Activated naive CD4-positive, alpha-beta T cell treated with anti-CD3 and anti-CD28 coated beads, Interleukin-2, amount 50 U/mL, for 72 hours (primary cell): ENCODE measurements at regions not wholly inside any gene's neighbourhood (a gene's known extent, or its start where the extent isn't known, plus 50 kb on each side); places are given as distances from the start of the nearest gene placed in this dataset.

Source experiments
- ATAC-seq, 2 donors: fragments of 150-1000 bp; cut with Tn5 transposase; 2 replicates each; pipeline ENCODE4 v1.10.0; 2021; ENCODE audit warnings: mild to moderate bottlenecking in 2 of 2, moderate library complexity in 2 of 2
- DNase-seq, 2 donors: peaks; one replicate each; pipeline ENCODE4 v3.0.0; 2021 to 2022; ENCODE audit warnings: low spot score in 2 of 2
- H3K27ac Mint-ChIP-seq, 2 donors: one replicate each; pipeline ENCODE4 v1.8.0; 2022; ENCODE audit warnings: mild to moderate bottlenecking in 2 of 2, mixed read lengths in 2 of 2
- H3K36me3 Mint-ChIP-seq, 2 donors: one replicate each; pipeline ENCODE4 v1.8.0; 2022; ENCODE audit warnings: mixed read lengths in 2 of 2
- H3K9me3 Mint-ChIP-seq, 2 donors: one replicate each; pipeline ENCODE4 v1.8.0; 2022; ENCODE audit warnings: mixed read lengths in 2 of 2

DNA sequence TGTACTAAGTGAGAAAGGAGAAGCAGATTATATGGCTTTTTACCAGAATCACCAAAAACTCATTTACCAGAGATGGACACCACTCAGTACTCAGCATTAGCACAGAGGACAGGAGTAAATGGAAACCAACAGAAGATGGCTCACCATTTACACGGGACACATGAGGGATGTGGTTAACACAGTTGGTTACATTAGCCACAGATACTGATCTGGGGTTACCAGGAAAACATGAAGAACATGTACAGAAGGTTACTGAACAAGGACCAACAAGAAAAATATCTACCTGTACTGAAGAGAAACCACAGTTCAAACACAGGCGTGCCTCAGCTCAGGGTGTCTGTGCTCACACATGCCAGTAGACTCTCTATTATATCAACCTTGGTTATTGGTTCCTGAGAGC is 1285.8 kb upstream of the SORCS1 start:
- peaks cover 0 to 21% of the 10 kb centered on the region in 2 donors for H3K36me3 Mint-ChIP-seq
- peaks cover 4 to 35% of the 10 kb centered on the region in 2 donors for H3K9me3 Mint-ChIP-seq
- H3K27ac Mint-ChIP-seq: no peak overlapping the region
- DNase-seq (no peak), ATAC-seq (no peak)

DNA sequence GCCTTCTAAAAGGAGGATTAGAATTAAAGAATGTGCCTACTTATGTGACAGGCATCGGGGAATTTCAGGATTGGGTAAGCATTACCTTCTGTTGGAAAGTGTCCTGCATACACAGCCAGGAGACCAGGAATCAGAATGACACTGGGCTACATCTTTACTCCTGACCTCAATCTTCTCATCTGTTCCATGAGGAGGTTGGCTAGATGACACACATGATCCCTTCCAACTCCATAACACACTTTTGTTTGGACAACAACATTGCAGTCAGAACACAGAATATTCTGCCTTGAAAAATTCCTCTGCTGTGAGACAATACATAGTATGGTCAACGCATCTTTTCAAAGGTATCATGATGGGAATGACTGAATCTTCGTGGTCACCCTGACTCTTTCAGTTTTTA is 1281.2 kb upstream of the SORCS1 start:
- no peak overlapping the region for H3K27ac Mint-ChIP-seq
- peaks cover 8 to 17% of the 10 kb centered on the region in 2 donors for H3K9me3 Mint-ChIP-seq
- ATAC-seq (no peak), DNase-seq (no peak)
- H3K36me3 Mint-ChIP-seq: peaks cover 0 to 1% of the 10 kb centered on the region in 2 donors

DNA sequence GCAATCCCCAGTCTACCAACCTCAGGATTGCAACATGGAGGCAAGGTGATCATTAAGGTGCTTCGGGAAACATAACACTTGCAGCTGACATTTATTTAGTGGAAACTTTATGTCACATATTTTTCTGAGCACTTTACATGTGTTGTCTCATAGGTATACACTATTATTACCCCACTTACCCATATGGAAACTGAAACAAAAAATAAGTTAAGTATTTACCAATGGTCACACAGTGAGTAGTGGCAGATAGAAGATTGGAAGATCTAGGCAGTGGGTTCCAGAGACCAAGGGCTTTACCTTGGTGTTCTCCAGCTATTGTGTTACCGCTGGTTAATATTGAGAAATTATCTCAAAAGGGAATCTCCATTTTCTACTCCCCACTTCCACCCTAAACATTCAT is 1279.1 kb upstream of the SORCS1 start:
- ATAC-seq (no peak), DNase-seq (no peak)
- H3K9me3 Mint-ChIP-seq: peaks cover 9 to 11% of the 10 kb centered on the region in 2 donors
- H3K36me3 Mint-ChIP-seq: peaks cover 0 to 5% of the 10 kb centered on the region in 2 donors
- H3K27ac Mint-ChIP-seq: no peak overlapping the region

GRCh38 chr10:108439397-108439796 is 1274.9 kb upstream of the SORCS1 start:
- Mint-ChIP-seq H3K9me3 (peaks cover 9 to 20% of the 10 kb centered on the region in 2 donors), H3K27ac (no peak overlapping the region), H3K36me3 (peaks cover 0 to 5% of the 10 kb centered on the region in 2 donors)
- no peak for ATAC-seq
- no peak for DNase-seq

DNA sequence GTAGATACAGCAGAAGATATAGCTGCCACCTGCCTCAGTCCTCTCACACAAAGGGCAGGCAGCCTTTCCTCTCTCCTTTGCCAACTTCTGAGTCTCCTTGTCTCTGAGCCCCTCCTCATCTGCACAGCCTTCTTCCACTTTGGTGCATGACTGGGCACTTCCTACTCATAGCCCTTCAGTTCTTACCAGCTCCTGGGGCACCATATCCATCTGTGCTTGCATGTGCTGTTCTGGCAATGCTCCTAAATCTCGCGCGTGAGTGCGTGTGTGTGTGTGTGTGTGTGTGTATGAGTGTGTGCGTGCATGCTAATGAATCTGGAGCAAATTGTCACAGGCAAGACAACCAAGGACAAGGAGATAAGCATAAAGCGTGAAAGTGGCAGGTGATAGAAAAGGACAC is 1271.6 kb upstream of the SORCS1 start:
- peaks cover 0 to 5% of the 10 kb centered on the region in 2 donors for H3K36me3 Mint-ChIP-seq
- ATAC-seq (no peak), DNase-seq (no peak)
- peaks cover 17 to 25% of the 10 kb centered on the region in 2 donors for H3K9me3 Mint-ChIP-seq
- H3K27ac Mint-ChIP-seq: no peak overlapping the region

- Mint-ChIP-seq H3K36me3 (peaks cover 0 to 4% of the 10 kb centered on the region in 2 donors), H3K9me3 (peaks cover 12 to 28% of the 10 kb centered on the region in 2 donors), H3K27ac (no peak overlapping the region)
- no peak for ATAC-seq
- no peak for DNase-seq
Observed at GRCh38 chr10:108434559-108435252, 1270.2 kb upstream of the SORCS1 start.

GRCh38 chr10:108427146-108427545 is 1262.6 kb upstream of the SORCS1 start:
- ATAC-seq (no peak), DNase-seq (no peak)
- Mint-ChIP-seq H3K27ac (no peak overlapping the region), H3K36me3 (peaks cover 0 to 7% of the 10 kb centered on the region in 2 donors), H3K9me3 (peaks cover 22 to 26% of the 10 kb centered on the region in 2 donors)

DNA sequence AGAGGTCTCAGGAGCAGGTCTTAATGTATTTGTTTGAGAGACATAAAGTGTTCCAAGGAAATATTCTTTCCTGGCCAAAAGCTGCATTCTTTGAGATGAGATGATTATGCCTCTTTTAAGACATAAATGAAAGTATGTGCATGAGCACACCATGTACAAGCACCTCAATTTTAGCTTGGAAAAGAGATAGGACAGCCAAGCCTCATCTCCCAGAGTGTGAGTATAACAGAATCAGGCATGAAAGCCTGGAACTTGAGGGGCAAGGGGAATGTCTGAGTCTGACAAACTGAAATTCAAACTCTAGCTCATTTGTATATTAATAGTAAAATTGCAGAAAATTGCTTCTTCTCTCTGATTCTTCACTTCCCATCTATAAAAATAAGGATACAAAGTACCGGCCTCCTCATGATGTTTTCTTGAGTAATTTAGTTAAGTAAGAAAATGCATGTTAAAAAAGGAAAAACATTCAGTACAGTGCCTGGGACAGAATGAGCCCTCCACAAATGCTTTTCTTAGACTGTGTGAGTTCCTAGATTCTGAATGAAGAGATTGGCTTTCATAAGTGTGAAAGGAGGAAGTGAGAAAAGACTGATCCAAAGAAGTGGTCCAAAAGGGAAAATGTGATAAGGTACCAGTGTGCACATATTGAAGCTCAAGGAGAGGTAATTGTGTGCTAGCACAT is 1260.9 kb upstream of the SORCS1 start:
- DNase-seq (no peak), ATAC-seq (no peak)
- Mint-ChIP-seq H3K9me3 (peaks cover 17 to 22% of the 10 kb centered on the region in 2 donors), H3K27ac (no peak overlapping the region), H3K36me3 (peaks cover 0 to 7% of the 10 kb centered on the region in 2 donors)

DNA sequence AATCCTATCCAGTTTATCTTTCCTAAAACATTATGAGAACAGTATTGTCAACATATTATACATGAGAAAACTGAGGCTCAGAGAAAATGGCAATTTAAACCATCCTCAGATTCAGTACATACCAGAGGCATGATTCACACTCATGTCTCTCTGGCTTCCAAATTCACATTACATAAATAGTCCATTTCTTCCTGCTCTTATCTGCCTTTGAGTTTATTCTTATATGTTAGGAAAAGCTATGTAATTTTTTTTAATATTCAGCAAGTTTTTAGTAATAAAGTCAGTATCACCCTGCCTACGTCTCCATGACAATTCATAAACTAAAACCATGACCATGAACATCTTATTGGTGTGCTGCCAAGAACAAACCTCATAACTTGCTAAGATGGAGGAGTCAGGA is 1260.2 kb upstream of the SORCS1 start:
- Mint-ChIP-seq H3K36me3 (peaks cover 0 to 7% of the 10 kb centered on the region in 2 donors), H3K9me3 (peaks cover 14 to 22% of the 10 kb centered on the region in 2 donors), H3K27ac (no peak overlapping the region)
- DNase-seq: no peak
- ATAC-seq: no peak

DNA sequence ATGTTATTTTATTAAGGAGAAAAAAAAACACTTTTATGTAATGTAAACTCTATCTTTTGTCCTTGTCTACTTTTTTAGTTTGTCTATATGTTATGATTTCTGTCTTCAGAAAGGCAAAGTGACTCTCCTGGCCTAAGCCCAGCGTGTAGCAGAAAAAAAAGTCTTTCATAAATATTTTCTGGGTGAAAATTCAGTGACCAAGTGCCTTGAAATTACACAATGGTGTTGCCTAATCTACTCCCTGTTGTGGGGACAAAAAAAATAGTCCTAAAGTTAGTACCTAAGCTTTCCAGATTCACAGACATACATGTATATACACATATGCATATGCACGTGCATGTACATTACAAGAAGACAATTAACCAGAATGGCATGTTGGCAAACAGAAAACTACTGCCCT is 1257.8 kb upstream of the SORCS1 start:
- ATAC-seq (no peak), DNase-seq (no peak)
- Mint-ChIP-seq H3K27ac (no peak overlapping the region), H3K9me3 (peaks cover 14 to 22% of the 10 kb centered on the region in 2 donors), H3K36me3 (peaks cover 0 to 7% of the 10 kb centered on the region in 2 donors)

DNA sequence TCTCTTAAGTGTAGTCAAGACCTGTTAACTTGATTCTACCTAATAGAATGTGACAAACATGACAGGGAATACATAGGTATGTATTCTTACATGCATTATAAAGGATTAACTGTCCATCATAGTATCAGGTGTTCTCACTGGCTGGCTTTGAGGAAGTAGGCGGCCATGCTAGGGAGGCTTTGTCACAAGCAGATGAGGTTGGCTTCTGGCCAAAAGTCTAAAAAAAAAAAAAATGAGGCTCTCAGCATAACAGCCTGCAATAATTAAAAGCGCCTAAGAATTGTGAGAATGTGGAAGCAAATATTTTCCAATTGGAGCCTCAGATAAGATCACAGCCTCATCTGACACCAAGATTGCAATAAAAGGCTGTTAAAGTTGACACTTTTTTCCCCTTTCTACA is 1256.8 kb upstream of the SORCS1 start:
- no peak for ATAC-seq
- Mint-ChIP-seq H3K27ac (no peak overlapping the region), H3K9me3 (peaks cover 14 to 22% of the 10 kb centered on the region in 2 donors), H3K36me3 (peaks cover 0 to 7% of the 10 kb centered on the region in 2 donors)
- no peak for DNase-seq

DNA sequence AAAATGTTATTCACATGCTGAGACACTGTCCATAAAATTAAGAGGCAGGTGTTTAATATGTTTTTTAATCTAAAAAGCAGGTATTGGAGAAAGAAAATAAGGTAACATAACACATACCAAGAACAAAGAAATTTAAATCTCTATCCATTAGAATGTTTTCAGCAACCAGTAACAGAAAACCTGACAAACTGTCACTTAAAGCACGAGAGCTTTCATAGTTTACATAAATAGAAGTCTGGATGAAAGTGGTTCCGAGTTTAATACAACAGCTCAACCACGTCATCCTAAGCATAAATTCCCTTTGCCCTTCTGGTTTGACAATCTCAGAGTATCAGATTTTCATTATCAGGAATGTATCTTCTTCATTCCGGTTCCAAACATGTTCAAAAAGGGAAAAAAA is 1249.4 kb upstream of the SORCS1 start:
- Mint-ChIP-seq H3K9me3 (peaks cover 0 to 6% of the 10 kb centered on the region in 2 donors), H3K27ac (no peak overlapping the region), H3K36me3 (no peaks in the 10 kb centered on the region)
- ATAC-seq (no peak), DNase-seq (no peak)

DNA sequence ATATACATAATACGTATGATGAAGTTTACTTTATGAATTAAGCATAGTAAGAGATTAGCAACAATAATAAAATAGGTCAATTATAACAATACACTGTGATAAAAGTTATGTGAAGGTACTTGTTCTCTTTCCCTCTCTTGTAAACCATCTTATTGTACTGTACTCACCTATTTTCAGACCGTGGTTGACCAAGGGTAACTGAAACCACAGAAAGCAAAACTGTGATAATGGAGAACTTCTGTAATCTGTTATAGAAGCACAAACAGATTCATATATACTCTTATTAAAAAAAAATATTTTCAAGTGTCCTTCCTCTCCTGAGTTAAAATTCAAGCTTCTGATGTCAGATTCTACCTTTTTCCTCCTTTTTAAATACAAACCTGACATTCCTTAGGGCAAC is 1247.8 kb upstream of the SORCS1 start:
- Mint-ChIP-seq H3K27ac (no peak overlapping the region), H3K36me3 (no peaks in the 10 kb centered on the region), H3K9me3 (peaks cover 0 to 6% of the 10 kb centered on the region in 2 donors)
- no peak for ATAC-seq
- no peak for DNase-seq

DNA sequence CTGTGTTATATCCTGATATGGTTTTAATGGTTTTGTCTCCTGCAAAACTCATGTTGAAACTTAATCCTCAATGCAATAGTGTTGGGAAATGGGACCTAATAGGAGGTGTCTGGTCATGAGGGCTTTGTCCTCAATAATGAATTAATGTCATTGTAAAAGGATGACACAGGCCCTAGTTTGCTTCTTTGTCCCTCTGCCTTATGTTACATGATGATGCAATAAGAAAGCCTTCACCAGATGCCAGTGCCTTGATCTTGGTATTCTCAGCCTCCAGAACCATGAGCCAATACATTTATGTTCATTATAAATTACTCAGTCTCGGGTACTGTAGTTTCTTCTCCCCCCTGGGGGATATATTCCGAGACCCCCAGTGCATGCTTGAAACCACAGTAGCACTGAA is 1247.4 kb upstream of the SORCS1 start:
- Mint-ChIP-seq H3K9me3 (peaks cover 0 to 6% of the 10 kb centered on the region in 2 donors), H3K36me3 (no peaks in the 10 kb centered on the region), H3K27ac (no peak overlapping the region)
- DNase-seq (no peak), ATAC-seq (no peak)

- Mint-ChIP-seq H3K27ac (no peak overlapping the region), H3K36me3 (no peaks in the 10 kb centered on the region), H3K9me3 (peaks cover 0 to 6% of the 10 kb centered on the region in 2 donors)
- ATAC-seq: no peak
- DNase-seq: no peak
Observed at GRCh38 chr10:108411206-108411605, 1246.7 kb upstream of the SORCS1 start.

- ATAC-seq (no peak), DNase-seq (no peak)
- peaks cover 0 to 8% of the 10 kb centered on the region in 2 donors for H3K9me3 Mint-ChIP-seq
- H3K36me3 Mint-ChIP-seq: no peaks in the 10 kb centered on the region
- no peak overlapping the region for H3K27ac Mint-ChIP-seq
Observed at GRCh38 chr10:108410236-108410635, 1245.7 kb upstream of the SORCS1 start.

GRCh38 chr10:108409306-108409705 is 1244.8 kb upstream of the SORCS1 start:
- no peaks in the 10 kb centered on the region for H3K36me3 Mint-ChIP-seq
- no peak overlapping the region for H3K27ac Mint-ChIP-seq
- ATAC-seq (no peak), DNase-seq (no peak)
- H3K9me3 Mint-ChIP-seq: peaks cover 0 to 16% of the 10 kb centered on the region in 2 donors

- Mint-ChIP-seq H3K9me3 (peaks cover 0 to 17% of the 10 kb centered on the region in 2 donors), H3K27ac (no peak overlapping the region), H3K36me3 (no peaks in the 10 kb centered on the region)
- DNase-seq (no peak), ATAC-seq (no peak)
Observed at GRCh38 chr10:108404155-108404554, 1239.6 kb upstream of the SORCS1 start.
